Left lobe of liver (tissue), 2 donors: ENCODE measurements at regions not wholly inside any gene's neighbourhood (a gene's known extent, or its start where the extent isn't known, plus 50 kb on each side); places are given as distances from the start of the nearest gene placed in this dataset.
A peak's percentile ranks its signal among the peaks of the same experiment; 100 is the strongest.

Experiments used
- ATAC-seq: fragments of 200-7000 bp; cut with Tn5 transposase; one replicate; pipeline ENCODE4 v1.9.1; 2020; ENCODE audit warnings: mild to moderate bottlenecking, moderate library complexity
- DNase-seq: peaks from one replicate; pipeline ENCODE4 v3.0.0-alpha.2; 2020; ENCODE audit warnings: low spot score
- donor health status: DM: no; HTN: no; CAD: no; lungs with moderate emphysema.
- donor health status: DM: no; HTN: yes; CAD: no.

DNA sequence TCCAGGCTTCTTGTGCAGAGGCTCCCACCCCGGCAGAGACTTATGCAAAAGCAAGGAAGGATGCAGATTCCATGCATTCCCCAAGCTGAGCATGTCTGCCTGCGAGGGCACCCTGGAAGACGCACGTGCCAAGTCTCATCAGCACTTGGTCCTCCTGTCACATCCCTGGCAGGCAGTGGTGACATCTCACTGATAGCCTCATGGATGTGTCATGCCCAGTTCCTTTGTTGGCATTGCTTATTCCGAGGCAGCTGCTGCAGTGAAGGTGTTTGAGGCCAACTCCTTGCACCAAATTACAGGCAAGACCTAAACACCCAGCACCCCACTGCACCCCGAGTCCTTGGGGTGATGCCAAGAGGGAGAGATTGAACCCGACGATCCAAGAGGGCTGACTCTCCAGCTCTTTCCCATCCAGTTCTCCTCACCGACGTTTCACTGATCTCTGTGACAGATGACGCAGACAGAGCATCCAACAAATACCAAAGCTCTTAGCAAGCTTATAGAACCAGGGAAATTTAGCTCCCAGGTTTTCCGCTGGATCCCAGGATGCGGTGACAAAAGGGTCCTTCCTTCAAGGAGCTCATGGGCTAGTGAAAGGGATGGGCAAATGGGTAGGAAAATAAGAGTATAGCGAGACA, 611.1 kb downstream of the AJAP1 start:
- ATAC-seq (no peak), DNase-seq (no peak)

DNA sequence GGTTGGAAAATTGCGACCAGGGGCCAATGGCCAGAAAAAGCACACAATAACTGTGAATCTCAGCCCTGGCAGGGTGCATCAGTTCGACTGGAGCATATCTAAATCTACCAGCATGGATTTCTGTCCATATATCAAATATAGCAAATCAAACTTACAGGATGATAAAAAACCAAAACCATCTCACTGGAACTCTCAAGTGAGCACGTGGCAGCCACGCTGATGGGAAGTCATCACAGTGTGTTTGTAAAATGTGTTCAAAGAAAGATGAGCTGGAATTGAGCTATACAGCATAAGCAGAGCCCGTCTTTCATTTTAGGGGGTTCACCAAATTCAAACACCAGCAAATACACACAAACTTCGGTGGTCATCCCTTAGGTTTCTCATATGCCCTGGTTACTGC, 610.1 kb downstream of the AJAP1 start:
- ATAC-seq = no peak
- no peak for DNase-seq

DNA sequence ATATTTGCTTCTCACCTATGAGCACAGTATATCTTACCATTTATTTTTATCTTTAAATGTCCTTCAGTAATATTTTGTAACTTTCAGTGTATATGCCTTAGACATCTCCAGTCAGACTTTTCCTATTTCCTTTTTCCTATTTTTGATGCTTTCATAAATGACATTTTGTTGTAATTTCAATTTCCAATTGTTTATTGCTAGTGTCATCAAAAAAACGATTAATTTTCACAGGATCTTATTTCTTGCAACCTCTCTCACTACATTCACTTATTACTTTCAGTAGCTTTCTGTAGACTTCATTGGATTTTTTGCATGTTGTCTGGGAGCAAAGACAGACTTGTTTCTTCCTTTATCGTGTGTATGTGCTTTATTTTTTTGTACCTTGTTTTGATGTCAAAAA, 602.4 kb downstream of the AJAP1 start:
- ATAC-seq = no peak
- no peak for DNase-seq

DNA sequence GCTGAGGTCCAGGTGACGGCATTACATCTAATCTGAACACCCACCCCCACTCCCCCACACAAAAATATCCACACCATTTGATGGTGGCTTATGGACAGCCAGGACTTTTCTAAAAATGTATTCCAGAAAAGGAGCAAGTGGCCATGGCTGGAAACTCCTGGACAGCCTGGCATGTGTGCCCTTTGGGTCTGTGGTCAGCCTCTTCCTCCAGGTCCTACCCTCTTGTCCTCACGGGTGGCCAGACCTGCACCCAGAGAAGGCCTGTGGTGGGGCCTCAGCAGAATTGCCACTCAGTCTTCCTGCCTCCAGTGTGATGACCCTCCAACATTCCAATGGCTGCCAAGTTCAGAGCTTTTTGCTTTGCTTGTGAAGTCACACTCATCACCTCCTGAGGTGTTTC, 600.6 kb downstream of the AJAP1 start:
- DNase-seq (peak; percentile 12), ATAC-seq (no peak)

DNA sequence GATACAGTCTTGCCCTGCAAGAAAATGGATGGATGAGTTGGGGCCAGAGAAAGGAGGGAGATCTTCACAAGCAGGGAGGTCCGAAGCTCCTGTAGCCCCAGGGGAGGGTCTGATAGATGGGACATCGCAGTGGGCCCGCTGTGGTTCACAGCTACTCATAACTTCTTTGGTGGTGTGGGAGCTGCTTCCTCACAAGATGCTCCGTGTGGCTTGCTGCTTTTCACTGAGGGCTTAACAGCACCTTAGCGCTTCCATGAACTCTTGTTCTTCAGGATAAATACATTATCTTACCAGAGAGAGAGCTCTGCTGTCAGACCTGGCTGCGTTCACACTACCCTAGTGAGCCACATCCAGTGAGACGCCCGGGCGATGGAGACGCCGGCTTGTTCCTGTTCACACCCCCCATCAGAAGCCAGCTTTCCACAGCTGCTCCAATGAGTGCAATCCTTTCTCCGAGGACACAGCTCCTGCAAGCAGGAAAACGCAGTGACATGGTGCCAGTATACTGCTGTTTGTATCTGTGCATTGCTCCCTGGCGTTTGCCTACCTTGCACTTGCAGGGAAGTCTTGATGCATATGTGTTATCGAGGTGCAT, 599.8 kb downstream of the AJAP1 start:
- ATAC-seq = no peak

DNA sequence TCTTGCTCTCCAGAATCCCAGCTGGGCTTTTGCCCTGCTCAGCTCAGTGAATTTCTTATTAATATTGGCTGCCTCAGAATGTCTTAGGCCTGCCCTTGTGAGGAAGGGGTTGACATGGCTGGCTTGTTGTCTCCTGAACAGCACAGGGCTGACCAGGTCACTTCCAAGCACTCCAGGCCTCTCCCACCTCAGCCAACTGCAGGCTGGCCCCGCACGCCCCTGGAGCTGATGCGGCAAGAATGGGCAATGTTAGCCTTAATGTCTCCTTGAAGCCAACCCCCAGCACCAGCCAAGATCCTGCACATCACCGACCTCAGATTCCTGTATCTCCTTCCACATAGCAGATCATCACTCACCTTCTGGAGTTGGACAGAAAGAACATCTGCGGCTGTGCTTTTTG, 598.6 kb downstream of the AJAP1 start:
- ATAC-seq = no peak
- DNase-seq = peak; percentile 34

More for the DNA sequence above, 599.8 kb downstream of the AJAP1 start:
- peak; percentile 15 for DNase-seq

DNA sequence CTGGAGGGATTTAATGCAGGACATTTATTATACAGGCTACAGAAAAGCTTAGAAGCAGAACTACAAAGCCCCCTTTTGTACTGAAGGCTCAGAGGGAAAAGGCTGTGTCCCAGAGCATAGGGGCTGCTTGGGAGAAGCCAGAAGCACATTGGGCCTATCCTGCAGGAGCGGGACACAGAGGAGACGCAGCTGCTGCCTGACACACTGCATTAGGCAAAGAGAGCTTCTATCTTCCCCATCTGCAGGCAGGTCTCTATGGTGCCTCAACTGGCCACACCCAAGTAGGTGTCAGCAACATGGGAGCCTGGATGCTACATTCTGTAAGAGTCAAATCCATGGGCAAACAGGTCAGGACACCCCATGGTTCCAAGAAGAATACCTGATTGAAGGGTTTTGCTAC, 595.9 kb downstream of the AJAP1 start:
- ATAC-seq = no peak
- no peak for DNase-seq

DNA sequence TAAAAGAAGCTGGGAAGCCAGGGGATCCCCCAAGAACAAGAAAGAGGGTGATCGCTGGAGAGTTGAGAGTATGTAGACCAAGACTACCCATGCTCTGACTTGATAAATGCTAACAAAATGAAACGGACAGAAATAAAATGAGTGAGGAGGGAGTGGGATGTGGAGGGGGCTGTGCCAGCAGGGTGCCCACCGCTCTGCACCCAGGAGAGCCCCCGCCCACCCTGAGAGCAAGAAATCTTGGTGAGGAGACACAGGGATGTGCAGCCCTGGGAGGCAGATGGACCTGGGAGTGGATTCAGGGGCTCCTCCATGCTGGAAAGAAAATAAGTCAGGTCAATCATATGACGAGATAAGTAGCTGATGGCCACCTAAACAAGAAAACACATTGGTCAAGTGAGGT, 590.9 kb downstream of the AJAP1 start:
- DNase-seq (no peak), ATAC-seq (no peak)

DNA sequence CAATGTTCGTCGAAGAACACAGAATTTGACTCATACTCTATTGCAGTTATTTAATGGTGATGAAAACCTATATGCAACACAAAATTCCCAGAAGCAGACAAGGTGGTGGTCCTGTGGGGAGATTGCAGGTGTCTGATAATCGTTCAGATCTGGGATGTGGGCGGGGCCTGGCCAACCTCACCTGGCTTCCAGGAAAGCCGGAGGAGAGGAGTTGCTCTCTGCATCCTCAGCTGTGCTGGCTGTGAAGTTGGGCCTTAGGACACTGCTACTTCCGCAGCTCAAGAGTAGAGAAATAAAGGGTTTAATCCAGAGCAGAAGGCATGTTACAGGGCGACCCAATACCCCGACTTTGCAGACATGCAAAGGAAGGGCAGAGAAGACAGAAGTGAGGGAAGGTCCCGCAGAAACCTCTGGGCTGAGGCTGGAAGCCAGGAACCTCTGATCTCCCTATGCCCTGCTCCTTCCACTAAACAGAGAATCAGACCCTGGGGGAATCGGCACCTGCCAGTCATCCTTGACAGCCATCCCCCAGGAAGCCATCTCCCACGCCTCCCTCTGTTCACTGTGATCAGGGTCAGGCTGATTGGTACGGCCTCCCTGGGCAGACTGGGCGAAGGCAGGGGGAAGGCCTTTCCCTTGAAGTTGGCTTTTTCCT, 590.3 kb downstream of the AJAP1 start:
- no peak for DNase-seq
- no peak for ATAC-seq

DNA sequence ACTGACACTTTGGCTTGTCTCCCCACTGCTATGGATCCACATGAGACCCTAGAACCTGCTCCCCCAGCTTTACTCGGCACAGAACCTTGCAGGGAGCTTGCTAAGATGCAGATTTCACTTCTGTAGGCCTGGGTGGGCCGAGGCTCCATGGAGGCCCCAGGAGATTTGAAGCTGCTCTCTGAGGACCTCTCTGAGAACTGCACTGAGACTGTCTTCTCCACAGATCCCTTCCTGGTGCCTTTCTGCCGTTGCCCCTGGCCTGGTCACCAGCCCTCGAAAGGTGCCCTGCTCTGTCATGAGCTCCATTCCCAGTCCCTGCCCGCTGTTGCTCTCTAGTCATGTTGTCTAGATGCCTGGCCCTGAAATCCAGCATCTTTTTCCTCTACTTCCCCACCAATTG, 588.4 kb downstream of the AJAP1 start:
- ATAC-seq = no peak

DNA sequence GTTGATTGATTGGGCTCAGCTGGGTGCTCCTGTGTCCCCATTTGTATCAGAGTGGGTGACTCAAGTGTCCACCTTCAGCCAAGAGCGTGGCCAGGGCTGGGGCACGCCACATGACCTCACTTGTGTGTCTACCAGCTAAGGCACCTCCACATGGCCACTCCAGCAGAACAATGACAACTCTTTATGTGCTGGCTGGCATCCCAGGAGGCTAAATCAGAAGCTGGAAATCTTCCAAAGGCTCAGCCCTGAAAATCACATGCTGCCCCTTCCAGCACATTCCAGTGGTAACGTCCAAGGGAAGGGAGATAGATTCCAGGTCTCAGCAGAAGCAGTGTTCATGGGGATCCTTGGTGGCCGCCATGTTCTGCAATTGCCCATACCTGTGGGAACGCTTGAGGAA, 585.5 kb downstream of the AJAP1 start:
- DNase-seq = no peak
- no peak for ATAC-seq

More for the DNA sequence above, 588.4 kb downstream of the AJAP1 start:
- DNase-seq = no peak

DNA sequence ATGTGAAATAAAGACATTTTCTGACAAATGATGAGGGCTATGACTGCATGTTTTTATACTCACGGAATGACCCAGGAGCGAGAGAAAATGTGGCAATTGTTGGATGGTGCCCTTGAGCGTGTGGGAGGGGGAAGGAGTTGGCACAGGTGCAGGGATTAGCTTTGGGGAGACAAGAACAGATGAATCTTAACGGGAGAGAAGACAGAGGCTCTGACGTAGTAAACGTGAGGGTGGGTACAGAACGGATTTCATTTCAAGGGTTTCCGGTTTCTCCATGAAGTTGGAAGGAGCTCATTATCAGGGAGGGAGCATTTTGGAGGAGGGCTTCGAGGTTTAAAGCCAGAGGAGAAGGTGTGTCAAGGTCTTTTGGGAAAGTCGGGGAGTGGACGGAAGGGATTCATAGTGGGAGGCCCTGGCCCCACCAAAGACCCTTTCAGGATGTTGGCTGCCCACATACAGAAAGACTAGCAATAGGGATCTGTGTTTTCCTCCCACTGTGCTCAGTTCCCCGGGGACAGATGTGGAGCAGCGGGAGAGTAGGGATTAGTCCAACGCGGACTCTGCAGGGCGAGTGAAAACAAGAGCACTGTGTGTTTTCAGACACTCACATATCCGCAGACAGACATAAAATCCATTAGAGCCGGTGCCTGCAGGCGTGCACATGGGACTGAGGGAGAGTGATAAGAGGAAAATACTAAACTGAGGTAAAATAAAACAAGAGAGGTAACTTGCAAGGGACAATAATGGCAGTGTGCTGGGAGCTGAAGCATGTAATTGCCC, 584.1 kb downstream of the AJAP1 start:
- DNase-seq = no peak
- ATAC-seq = no peak

DNA sequence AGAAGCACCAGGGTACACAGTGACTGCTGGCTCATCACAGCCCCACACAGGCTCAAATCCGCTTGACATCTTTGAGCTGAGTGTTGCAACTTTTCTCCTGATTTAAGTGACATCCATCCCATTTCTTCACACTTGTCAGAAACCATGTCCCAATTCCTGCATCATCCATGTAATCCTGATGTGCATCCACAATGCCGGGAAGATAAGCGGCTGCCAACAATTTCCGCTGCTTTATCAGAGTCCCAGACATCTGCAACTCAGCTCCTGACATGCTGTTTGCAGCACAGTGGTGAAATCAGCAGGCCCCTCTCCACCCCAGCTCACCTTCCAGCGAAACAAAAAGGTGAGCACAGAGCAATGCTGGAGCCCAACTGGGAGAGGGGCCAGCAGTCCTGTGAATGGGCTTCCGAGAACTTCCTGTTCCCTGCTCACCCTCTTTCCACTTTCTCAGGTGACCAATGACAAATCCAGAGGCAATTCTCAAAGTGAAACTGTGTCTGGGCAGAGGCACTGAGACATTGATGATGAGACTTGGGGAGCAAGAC, 581.0 kb downstream of the AJAP1 start:
- DNase-seq (no peak), ATAC-seq (no peak)

DNA sequence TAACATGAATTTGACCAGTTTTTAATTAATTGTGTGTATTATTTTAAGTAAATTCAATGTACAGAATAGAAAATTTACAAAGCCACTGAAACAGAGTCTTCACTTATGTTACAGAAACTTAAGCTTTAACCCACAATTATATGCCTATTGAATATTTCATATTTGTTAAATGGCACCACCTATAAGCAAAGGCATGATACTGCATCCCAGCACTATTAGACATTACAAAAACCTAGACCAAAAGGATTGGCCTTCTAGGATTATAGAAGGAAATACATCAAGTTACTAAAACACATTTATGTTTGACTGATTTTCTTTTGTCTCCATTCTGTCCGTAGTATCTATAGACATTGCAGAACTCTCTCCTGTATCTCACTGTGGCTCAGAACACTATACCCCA, 578.1 kb downstream of the AJAP1 start:
- no peak for ATAC-seq

DNA sequence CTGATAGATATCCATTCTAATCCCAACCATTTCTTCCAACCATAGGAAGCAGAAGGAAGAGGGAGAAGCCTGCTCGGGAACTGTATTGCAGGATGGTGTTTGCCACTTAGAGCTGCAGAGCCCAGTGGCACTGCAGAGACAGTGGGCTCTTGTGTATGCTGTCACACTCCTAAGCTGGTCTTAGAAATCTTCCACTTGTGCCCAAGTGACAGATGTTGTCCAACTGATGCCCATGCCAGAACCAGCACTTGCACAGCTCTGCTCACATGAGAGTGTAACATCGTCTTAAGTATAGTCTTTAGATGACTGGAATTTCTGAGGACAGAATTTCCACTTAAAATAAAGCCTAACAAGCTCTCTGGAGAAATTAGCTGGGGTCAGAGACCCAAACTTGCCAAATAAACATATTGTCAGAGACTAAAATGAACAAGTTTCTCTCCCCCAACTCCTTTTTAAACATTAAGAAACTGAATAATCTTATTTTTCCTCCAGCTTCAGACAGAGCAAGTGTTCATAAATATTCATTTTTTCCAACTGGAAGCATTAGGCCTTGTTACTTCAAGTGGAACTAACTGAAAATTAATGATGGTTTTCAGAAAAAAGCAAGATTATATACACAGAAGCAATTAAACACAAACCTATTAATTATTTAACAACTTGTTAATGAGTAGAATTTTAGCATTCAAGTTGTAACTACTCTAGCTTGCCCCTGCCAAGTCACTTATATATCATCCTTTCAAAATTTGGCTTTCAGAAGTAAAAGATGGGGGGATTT, 577.3 kb downstream of the AJAP1 start:
- no peak for DNase-seq
- ATAC-seq = no peak

More for the DNA sequence above, 578.1 kb downstream of the AJAP1 start:
- DNase-seq = no peak

DNA sequence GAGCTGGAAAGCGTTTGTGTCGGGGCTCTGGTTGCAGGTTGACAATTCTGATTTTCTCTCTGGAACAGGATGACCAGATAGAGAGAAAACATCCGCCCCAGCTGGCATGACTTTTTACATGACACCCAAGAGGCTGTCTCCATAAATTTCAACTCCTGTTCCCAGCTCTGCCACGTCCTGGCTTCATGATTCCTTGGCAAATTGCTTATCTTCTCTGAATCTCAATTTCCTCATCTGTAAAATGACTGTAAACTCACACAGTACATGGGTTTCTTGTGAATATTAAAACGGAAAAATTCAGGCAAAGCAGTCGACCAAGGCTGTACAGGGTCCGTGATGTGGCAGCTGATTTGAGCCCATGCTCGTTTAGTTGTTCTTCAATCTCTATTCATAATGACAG, 572.7 kb downstream of the AJAP1 start:
- ATAC-seq = no peak
- no peak for DNase-seq

DNA sequence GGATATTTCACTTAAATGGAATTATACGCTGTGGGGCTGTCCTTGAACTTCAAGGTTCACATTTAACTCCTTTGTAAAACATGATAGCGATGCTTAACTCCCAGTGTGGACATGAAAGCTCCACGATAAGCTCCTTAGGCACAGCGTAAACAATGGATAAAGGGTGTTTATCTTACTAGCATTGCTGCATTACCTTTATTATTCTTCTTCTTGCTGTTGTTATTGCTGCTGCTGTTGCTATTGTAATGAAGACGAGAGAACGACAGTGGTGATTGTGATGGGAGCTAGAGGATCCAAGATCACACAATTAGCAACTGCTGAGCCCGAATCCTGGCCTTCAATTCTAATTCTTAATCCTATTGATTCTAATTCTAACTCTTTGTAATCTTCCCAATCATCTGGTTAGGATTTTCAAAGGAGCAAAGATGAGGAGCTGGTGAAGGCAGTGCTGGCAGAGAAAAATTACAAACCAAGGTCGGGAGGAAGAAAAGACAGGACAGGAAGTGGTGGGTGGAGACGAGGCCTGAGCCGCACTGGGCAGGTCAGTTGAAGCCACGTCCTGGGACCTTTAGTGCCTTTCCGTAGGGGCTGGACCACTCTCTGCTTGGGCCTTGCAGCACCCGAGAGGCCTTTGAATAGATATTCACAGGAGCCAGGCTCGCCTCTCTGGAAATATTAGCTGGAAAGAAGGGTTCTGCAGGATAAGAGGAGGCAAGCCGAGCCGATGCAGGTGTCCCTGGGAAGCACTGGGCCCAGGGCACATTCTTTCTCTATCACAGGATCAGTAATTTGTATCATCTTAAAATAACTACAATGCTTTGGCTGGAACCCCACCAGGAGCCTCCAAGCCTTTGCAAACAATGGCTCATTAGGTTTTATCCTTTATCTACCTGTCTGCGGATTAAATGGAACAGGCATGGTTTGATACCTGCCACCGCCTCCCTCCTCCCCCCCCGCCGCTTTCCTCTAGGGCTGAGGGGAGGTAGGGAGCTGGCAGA, 571.6 kb downstream of the AJAP1 start:
- DNase-seq (no peak), ATAC-seq (no peak)

DNA sequence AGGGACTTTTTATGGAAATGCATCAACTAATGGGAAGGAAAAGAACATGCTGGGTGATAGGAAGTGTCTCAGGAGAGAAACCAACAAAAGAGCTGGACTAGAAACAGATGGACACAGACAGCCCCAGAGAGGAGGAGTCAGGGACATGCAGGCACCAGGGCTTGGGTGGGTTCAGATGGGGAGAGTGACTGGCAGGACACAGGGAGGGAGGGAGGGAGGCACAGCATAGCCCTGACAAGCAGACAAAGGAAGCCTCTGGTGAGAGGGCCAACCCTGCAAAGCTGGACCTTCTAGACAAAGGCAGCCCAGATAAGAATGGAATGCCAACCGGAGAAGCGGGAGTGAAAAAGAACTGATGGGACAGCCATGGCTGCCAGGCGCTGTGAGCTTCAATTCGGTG, 568.8 kb downstream of the AJAP1 start:
- no peak for ATAC-seq
- no peak for DNase-seq

DNA sequence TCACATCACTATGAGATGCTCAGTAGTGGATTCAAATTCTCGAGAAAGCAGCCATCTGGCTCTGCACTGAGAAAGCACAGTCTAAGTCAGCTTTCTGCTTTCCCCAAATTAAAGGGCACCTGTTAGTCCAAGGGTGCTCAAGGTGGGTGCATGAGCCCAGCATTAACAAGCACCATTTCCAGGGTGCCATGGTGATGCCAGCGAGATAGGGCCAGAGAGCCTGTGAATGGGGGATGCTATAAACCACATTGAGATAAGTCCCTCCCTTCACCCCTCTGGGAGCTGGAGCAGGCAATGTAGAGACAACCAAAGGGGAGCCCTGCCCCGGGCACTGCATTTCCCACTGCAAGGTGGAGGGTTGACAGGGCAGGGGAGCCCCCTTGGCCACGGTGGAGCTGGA, 568.2 kb downstream of the AJAP1 start:
- ATAC-seq (no peak), DNase-seq (no peak)

DNA sequence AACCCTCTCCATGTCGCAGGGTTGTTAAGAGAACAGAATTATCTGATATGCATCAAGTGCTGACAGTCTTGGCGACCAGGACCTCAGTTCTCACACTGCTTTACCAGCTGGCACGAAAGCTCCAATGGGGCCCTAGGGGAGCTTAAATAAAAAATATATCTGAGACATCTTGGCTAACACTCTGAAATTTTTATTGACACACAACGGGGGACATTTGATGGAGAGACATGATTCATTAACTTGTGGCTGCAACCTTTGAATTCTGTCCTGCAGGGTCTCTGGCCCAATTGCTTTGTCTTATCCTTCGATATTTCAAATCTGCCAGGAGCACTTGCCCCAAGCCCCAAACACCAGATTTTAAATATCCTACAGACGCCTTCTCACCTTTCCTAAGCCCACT, 567.0 kb downstream of the AJAP1 start:
- ATAC-seq (no peak), DNase-seq (no peak)
